H1 (cell line): ENCODE measurements at regions not wholly inside any gene's neighbourhood (a gene's known extent, or its start where the extent isn't known, plus 50 kb on each side); places are given as distances from the start of the nearest gene placed in this dataset.

Source experiments
- CBX8 ChIP-seq: fragments of 300-800, 300-1000 bp; sonication (generic); IDR thresholded peaks from 2 replicates; pipeline ENCODE4 v1.7.1; 2016; ENCODE audit warnings: low read depth, low read length, borderline replicate concordance
- FOSL1 ChIP-seq: IDR thresholded peaks from 2 replicates; pipeline ENCODE4 v1.6.1; 2011; ENCODE audit warnings: mild to moderate bottlenecking, low read depth, low read length, moderate library complexity; ENCODE audit not compliant: insufficient read depth
- POLR2AphosphoS5 ChIP-seq: IDR thresholded peaks from 2 replicates; pipeline ENCODE4 v1.6.1; 2011; ENCODE audit warnings: low read depth, low read length
- TBP ChIP-seq: IDR thresholded peaks from 2 replicates; pipeline ENCODE4 v1.6.1; 2011; ENCODE audit warnings: low read depth, low read length, improper control_type of control experiment
- TF ChIP-seq, protein P1 (sequence below): fragments of 300-600 bp; sonication (generic); IDR thresholded peaks from 2 replicates; pipeline ENCODE4 v1.7.1; 2012; ENCODE audit warnings: low read length, moderate library complexity, mild to moderate bottlenecking, inconsistent platforms; ENCODE audit not compliant: insufficient replicate concordance

DNA sequence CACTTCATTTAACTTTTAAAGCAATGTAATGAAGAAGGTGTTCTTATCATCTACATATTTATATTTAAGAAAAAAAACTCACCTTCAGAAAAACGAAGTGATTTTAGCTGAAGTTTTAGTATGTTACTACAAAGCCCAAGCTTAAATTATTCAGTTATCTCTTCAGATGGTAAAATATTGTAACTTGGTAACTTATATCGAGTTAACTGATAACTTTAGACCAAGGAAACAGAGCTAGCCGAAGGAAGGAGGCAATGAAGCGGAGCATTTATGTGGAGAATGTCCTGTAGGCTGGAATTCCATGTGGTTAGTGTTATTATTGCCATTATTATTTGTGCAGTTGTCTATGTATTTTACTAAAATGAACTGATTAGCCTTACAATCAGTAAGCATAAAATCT lies 1102.1 kb upstream of the LCORL start (continued):
- TF ChIP-seq, protein P1, sequence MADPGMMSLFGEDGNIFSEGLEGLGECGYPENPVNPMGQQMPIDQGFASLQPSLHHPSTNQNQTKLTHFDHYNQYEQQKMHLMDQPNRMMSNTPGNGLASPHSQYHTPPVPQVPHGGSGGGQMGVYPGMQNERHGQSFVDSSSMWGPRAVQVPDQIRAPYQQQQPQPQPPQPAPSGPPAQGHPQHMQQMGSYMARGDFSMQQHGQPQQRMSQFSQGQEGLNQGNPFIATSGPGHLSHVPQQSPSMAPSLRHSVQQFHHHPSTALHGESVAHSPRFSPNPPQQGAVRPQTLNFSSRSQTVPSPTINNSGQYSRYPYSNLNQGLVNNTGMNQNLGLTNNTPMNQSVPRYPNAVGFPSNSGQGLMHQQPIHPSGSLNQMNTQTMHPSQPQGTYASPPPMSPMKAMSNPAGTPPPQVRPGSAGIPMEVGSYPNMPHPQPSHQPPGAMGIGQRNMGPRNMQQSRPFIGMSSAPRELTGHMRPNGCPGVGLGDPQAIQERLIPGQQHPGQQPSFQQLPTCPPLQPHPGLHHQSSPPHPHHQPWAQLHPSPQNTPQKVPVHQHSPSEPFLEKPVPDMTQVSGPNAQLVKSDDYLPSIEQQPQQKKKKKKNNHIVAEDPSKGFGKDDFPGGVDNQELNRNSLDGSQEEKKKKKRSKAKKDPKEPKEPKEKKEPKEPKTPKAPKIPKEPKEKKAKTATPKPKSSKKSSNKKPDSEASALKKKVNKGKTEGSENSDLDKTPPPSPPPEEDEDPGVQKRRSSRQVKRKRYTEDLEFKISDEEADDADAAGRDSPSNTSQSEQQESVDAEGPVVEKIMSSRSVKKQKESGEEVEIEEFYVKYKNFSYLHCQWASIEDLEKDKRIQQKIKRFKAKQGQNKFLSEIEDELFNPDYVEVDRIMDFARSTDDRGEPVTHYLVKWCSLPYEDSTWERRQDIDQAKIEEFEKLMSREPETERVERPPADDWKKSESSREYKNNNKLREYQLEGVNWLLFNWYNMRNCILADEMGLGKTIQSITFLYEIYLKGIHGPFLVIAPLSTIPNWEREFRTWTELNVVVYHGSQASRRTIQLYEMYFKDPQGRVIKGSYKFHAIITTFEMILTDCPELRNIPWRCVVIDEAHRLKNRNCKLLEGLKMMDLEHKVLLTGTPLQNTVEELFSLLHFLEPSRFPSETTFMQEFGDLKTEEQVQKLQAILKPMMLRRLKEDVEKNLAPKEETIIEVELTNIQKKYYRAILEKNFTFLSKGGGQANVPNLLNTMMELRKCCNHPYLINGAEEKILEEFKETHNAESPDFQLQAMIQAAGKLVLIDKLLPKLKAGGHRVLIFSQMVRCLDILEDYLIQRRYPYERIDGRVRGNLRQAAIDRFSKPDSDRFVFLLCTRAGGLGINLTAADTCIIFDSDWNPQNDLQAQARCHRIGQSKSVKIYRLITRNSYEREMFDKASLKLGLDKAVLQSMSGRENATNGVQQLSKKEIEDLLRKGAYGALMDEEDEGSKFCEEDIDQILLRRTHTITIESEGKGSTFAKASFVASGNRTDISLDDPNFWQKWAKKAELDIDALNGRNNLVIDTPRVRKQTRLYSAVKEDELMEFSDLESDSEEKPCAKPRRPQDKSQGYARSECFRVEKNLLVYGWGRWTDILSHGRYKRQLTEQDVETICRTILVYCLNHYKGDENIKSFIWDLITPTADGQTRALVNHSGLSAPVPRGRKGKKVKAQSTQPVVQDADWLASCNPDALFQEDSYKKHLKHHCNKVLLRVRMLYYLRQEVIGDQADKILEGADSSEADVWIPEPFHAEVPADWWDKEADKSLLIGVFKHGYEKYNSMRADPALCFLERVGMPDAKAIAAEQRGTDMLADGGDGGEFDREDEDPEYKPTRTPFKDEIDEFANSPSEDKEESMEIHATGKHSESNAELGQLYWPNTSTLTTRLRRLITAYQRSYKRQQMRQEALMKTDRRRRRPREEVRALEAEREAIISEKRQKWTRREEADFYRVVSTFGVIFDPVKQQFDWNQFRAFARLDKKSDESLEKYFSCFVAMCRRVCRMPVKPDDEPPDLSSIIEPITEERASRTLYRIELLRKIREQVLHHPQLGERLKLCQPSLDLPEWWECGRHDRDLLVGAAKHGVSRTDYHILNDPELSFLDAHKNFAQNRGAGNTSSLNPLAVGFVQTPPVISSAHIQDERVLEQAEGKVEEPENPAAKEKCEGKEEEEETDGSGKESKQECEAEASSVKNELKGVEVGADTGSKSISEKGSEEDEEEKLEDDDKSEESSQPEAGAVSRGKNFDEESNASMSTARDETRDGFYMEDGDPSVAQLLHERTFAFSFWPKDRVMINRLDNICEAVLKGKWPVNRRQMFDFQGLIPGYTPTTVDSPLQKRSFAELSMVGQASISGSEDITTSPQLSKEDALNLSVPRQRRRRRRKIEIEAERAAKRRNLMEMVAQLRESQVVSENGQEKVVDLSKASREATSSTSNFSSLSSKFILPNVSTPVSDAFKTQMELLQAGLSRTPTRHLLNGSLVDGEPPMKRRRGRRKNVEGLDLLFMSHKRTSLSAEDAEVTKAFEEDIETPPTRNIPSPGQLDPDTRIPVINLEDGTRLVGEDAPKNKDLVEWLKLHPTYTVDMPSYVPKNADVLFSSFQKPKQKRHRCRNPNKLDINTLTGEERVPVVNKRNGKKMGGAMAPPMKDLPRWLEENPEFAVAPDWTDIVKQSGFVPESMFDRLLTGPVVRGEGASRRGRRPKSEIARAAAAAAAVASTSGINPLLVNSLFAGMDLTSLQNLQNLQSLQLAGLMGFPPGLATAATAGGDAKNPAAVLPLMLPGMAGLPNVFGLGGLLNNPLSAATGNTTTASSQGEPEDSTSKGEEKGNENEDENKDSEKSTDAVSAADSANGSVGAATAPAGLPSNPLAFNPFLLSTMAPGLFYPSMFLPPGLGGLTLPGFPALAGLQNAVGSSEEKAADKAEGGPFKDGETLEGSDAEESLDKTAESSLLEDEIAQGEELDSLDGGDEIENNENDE: no peak
- no peak for TF ChIP-seq FOSL1
- TF ChIP-seq TBP: no peak
- TF ChIP-seq CBX8: no peak
- no peak for TF ChIP-seq POLR2AphosphoS5
- TF ChIP-seq, all 59 proteins: peak for 0
